SIG-M5 treated with dmso at 0.1 percent for 504 hours (cell line): ENCODE measurements at regions not wholly inside any gene's neighbourhood (a gene's known extent, or its start where the extent isn't known, plus 50 kb on each side); places are given as distances from the start of the nearest gene placed in this dataset.

Source experiments
- DNase-seq: peaks from one replicate; lab custom pipeline; 2025; ENCODE audit not compliant: unreplicated experiment; lab: John Stamatoyannopoulos, UW

GRCh38 chr14:46306267-46306666 is 345.3 kb downstream of the RPL10L start:
- DNase-seq, result no peak

- DNase-seq, result no peak
Observed at GRCh38 chr14:46300765-46301164, 350.8 kb downstream of the RPL10L start.

GRCh38 chr14:46290706-46291105 is 360.9 kb downstream of the RPL10L start:
- DNase-seq, result no peak

- DNase-seq, result no peak
Observed at GRCh38 chr14:46279776-46280175, 371.8 kb downstream of the RPL10L start.

- DNase-seq, result no peak
Observed at GRCh38 chr14:46279327-46279726, 372.3 kb downstream of the RPL10L start.

- no peak for DNase-seq
Observed at GRCh38 chr14:46259536-46259935, 392.0 kb downstream of the RPL10L start.

- DNase-seq, result no peak
Observed at GRCh38 chr14:46256381-46256780, 395.2 kb downstream of the RPL10L start.

- peak; percentile 35 for DNase-seq
Observed at GRCh38 chr14:46250113-46250703, 401.4 kb downstream of the RPL10L start.

- DNase-seq, result no peak
Observed at GRCh38 chr14:46248001-46248630, 403.5 kb downstream of the RPL10L start.

GRCh38 chr14:46245276-46245675 is 406.3 kb downstream of the RPL10L start:
- DNase-seq, result no peak

GRCh38 chr14:46233786-46234185 is 417.8 kb downstream of the RPL10L start:
- no peak for DNase-seq

GRCh38 chr14:46230540-46230939 is 421.0 kb downstream of the RPL10L start:
- no peak for DNase-seq

GRCh38 chr14:46215801-46216200 is 435.8 kb downstream of the RPL10L start:
- DNase-seq, result no peak

GRCh38 chr14:46198676-46199075 is 452.9 kb downstream of the RPL10L start:
- DNase-seq, result no peak

- no peak for DNase-seq
Observed at GRCh38 chr14:46197856-46198255, 453.7 kb downstream of the RPL10L start.
